ENCODE measurements at regions not wholly inside any gene's neighbourhood (a gene's known extent, or its start where the extent isn't known, plus 50 kb on each side); places are given as distances from the start of the nearest gene placed in this dataset.
"Not testable (repeated sequence)": the region's sequence is repeated elsewhere in the genome, so short reads cannot be mapped to it uniquely, and the experiment has no call there.

DNA sequence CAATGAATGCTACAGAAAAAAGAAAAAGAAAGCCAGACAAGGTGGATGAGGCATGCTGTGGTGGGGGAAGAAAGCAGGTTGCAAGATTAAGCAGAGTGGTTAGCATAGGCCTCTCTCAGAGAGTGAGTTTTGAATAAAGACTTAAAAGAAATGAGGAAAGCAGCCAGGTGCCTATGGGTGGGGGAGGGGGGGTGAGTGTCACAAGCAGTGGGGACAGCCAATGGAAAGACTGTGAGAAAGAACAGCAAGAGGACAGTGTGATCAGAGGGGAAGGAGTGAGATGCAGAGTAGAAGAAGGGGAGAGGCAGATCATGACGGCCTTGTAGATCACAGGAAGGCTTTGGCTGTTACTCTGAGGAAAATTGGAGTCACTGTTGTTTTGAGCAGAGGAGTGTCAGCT, 162.5 kb downstream of the SOX3 start:
- DNase-seq (ENCODE audit: low read depth in 2 of 2), result no peak

DNA sequence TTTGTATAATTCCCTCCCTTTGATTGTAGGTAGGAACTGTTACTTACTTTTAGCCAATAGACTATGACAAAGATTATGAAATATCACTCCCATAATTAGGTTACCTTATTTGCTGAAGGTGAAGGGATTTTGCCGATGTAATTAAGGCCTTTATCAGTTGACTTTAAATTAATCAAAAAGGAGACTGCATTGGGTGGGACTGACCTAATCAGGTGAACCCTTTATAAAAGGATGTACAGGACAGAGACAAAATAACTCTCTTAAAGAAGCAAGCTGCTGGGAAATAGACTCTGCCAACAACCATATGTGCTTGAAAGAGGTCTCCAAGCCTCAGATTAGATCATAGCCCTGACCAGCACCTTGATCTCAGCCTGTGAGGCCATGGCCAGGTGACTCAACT, 167.6 kb downstream of the SOX3 start:
- no peak for DNase-seq (ENCODE audit: low read depth in 2 of 2)

DNA sequence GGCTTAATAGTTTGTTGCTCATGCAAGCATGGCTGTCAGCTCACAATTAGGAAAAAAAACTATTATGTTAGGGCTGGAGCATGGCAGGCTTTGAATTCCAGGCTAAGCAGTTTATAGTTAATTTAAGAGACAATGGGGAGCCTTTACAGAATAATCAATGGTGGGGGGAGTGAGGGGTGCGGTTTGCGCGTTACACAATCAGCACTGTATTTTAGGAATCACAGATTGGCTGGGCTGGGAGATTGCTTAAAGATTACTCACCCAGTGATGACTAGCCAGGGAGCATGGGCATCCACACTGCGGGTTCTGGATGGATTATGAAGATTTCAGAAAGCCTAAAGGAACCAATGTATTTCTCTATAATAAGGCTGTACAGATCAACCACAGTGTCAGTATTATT, 186.6 kb downstream of the SOX3 start:
- DNase-seq (ENCODE audit: low read depth in 2 of 2), result no peak

DNA sequence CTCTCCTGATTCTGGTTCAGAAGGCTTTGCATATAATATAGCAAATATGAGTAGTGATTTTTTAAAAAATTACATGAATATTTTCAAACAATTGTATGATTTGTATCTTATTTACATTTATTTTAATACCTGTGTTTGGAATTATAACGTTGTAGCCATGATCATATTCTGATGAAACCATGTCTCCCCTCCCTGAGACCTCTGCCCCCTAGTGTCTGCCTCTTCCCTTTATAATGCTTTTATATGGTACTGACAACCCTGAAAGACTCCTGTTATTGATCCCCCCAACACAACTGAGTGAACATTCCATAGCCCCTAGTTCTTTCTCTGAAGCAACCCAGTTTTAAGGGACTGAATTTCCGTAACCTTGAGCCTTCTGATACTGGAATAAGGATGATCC, 187.4 kb downstream of the SOX3 start:
- DNase-seq (ENCODE audit: low read depth in 2 of 2), result no peak

DNA sequence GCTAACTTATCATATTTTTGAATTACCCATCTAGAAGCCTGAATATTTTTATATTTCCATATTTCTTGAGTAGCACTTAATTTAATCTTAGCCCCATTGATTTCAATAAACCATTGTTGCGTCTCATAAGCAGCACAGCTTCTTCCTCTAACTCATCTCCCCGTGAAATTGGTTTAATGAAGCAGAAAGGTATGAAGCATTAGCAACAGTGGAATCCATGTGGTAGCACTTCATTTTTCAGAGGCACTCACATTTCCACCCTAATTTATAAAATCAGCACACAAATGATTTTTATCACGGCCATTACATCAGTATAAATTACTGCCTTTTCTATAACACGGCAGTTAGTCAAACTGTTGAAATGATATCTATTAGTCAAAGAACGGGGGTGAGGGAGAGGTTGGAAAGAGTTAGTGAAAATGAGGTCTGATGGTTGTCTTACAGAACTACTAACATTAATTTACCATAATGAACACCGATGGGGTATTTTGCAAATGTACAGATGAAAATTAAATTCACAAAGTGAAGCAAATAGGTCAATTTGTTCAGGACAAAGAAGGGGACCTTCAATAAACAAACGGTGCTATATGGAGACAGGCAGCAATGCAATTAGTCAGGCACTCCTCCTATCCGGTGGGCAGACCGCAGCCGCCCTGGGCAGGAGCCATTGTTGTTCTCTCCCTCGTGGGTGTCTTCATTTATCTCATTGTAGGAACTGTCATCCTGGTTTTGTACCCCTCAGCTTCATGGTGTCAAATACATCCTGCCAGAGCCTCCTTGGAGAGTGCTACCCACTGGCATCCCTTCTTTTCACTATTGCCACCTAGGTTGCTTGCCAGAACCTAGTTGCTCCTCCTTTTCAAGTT, 205.7 kb downstream of the SOX3 start:
- no peak for DNase-seq (ENCODE audit: low read depth in 2 of 2)

DNA sequence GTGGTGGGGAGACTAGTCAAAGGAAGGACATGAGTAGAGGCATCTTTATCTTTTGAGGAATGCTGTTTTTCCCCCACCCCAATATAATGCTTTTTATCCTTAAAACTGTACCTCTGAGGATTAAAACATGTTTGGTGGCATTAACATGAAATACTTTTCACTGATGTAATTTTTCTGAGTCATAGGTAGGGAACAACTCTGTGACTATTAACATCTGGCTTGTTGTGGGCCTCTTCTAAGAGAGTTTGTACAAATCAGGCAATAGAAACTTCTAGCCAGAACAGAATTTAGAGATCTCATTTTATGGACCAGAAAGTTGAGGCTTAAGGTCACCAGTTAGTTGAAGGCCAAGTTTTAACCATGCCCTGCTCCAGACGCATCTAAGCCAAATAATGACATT, 207.6 kb downstream of the SOX3 start:
- DNase-seq (ENCODE audit: low read depth in 2 of 2), result no peak

DNA sequence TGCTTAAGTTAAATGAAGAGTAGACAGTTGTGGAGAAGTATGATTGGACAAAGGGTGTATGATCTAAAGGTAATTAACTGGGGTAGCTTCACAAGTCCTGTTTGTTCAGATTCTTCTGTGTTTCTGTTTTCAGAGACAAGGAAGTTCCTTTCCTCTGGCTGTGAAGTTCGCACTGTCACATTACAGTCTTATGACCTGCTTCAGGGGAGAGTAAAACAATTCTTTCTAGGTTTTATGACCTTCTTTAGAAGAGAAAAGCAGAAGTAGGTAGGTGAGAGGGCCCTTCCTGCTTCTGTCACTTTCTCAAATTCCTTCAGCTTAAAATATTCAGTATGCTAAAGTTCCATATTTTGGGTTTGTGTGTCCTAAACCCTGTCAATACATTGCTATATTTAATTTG, 211.9 kb downstream of the SOX3 start:
- no peak for DNase-seq (ENCODE audit: low read depth in 2 of 2)

DNA sequence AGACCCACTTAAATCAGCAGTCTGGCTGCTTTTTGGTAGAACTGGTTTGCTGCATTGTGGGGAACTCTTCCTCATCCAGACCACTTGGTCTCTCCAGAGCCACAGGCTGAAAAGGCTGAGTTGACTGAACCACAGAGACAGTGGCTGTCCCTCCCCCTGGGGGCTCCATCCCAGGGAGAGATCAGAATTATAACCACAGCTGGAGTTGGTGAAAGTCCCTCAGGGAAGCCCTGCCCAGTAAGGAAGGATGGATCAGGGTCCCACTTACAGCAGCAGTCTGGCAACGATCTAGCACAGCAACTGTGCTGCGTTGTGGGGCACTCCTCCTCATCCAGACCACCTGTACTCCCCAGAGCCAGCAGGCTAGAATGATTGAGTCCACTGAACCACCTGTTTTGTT, 212.7 kb downstream of the SOX3 start:
- no peak for DNase-seq (ENCODE audit: low read depth in 2 of 2)

DNA sequence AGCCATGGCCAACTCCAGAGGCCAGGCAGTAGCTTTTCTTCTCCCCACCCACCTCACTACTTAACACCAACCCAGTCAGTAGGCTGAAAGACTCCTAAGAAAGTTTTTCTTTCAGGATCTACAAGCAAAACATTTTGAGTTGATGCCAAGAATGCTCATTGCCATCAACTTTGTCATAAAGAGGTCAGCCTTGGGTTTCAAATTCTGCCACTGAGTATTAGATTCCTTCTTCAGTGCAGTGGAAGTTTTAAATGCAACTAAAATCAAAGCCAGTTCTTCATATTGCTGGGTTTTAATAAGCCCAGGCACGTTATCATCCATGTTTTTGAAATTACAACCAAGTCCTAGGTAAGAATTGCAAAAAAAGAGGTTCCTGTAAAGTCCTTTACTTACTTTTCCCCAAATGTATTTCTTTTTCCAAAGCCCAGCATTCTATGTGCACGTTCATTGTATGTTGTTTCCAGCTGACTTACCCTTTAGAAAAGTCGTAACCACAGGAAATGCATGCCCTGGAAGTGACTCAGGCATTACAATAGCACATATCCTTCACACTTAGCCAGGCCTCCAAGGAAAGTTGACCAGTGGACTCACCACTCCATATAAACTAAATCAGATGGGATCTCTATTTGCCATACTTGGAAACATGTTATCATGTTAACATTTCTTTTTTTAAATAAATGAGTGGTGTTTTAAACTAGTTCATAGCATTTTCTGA, 229.9 kb downstream of the SOX3 start:
- no peak for DNase-seq (ENCODE audit: low read depth in 2 of 2)

DNA sequence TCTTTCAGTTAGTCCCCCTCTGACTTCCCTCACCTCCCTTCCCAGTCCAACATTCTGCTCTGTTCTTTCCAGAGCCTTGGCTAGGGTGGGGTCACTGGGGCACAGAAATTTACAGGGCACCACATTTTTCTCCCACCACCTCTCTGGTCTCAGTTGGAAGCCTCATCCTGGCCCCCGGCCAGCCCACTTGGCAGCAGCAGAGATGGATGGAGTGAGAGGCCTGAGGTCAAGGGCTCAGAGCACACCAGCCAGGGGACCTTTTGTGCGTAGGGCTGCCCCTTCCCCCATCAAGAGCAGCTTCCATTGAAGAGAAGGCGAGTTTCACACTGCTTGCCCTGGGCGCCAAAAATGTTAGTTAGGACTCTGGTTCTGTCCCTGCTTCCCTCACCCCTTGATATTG, 230.9 kb downstream of the SOX3 start:
- DNase-seq (ENCODE audit: low read depth in 2 of 2), result no peak

DNA sequence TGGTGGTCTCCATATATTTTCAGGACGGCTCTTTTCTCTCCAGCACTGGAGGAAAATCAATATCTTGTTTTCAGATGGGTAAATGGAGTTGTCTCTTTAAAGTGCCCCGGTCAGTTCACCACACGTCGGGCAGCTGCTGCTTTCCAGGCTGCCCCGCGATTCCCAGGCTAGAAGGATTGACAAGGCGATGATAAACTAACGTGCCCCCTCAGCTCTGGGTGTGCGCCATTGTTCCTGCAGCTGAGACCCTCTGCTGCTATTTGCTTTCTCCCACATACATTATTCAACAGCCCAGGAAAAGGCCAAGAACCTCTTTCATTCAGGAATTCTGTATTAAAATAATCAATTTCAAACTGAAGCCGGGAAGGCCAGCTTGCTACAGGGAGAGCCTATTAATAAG, 254.5 kb downstream of the SOX3 start:
- DNase-seq (ENCODE audit: low read depth in 2 of 2), result no peak

DNA sequence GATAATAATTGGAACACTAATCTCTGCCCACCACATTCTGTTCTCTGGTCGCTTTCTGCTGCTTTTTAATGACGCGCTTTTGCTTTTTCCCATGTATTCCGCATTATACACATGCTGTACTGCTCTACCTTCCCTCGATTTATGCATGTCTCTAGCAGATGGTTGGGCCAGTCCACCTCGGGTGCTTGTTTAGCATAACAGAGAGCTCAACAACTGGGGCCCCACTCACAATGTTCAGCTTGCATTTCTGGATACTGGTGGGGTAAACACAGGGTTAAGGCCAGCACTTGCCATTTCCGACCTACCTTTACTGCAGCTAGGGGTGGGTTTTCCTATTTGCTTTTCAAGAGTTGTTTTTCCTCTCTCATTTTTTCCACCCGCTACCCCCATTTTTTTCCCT, 255.8 kb downstream of the SOX3 start:
- no peak for DNase-seq (ENCODE audit: low read depth in 2 of 2)

DNA sequence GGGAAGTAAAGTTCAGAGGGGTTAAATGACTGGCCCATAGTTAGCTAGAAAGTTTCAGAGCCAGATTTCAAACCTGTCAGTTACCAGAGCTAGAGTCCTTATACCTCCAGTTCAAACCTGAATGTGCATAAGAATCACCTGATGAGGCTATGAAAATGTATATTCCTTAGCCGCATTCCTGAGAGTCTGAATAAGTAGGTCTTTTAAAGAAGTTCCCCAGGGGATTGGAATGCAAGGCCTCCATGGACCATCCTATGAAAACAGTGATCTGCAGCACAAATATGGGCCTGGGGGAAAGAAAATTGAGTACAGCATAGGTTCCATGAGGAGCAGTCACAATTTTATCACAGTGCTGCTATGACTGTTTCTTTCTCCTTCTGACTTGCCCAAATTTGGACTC, 263.9 kb upstream of the CXorf66 start:
- DNase-seq (ENCODE audit: low read depth in 2 of 2), result no peak

DNA sequence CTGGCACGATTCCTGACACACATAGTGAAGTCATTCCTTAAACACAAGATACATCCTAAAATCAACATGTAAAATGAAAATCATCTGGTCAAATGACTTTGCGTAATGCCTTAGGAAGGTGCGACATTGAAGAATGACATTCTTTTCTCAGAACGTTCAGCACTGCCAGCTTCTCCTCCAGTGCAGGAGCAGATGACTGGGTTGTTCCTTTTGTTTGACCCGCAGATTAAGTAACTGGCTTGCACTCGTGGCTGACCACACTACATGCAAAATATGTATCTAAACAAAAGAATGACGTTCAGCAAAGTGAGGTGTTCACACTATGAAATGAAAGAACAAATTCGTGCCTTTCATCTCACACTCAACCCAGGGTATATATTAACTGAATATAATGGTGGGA, 260.7 kb upstream of the CXorf66 start:
- not testable (repeated sequence) for DNase-seq (ENCODE audit: low read depth in 2 of 2)

DNA sequence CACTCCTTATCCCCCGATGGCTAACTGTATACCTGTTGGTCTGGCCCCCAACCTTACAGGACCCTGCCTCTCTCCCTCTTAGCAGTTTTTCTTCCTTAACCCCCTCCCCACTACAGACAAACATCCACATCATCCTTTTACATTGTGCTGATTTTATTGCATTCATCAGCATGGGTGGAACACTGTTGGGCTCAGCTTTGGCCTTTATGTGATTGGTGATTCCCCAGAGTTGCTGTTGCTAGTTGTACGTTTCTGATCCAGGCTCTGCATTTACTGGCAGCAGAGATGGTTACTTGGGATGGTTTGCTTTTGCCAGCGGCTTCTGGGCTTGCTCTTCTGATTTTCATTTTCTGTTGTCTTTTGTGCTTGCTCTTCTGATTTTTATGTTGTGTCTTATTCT, 250.6 kb upstream of the CXorf66 start:
- DNase-seq (ENCODE audit: low read depth in 2 of 2), result not testable (repeated sequence)

DNA sequence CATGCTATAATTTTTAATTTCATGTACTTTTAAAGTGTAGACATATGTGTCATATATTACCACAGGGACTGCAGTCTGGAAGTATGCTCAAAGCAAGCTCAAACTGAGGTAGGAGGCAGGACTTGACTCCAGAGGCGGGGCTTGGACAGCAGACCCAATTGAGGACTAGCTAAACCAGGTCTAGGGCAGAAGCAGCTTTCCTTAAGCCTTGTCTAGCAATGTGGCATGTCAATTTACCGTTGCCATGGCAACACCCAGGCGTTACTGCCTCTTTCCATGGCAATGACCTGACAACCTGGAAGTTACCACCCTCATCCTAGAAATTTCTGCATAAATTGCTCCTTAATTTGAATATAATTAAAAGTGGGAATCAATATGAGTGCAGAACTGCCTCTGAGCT, 249.2 kb upstream of the CXorf66 start:
- DNase-seq (ENCODE audit: low read depth in 2 of 2), result not testable (repeated sequence)

DNA sequence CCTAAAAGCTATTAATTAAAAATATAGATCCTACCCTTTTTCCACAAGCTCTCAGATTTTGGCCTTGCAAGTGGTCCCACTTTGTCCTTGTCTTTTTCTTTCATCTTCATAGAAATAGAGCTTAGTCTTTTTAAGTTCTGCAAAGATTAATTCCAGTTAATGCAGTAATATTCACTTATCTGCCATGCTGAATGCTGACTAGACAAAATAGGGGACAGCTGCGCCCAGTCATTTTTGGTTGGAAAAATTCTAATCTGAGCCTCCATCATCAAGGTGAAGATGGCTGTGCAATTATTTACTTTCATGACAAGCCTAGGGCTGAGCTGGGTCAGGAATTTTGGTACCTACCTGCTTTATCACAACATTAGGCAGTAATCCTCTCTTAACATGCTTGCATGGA, 241.3 kb upstream of the CXorf66 start:
- DNase-seq (ENCODE audit: low read depth in 2 of 2), result no peak

DNA sequence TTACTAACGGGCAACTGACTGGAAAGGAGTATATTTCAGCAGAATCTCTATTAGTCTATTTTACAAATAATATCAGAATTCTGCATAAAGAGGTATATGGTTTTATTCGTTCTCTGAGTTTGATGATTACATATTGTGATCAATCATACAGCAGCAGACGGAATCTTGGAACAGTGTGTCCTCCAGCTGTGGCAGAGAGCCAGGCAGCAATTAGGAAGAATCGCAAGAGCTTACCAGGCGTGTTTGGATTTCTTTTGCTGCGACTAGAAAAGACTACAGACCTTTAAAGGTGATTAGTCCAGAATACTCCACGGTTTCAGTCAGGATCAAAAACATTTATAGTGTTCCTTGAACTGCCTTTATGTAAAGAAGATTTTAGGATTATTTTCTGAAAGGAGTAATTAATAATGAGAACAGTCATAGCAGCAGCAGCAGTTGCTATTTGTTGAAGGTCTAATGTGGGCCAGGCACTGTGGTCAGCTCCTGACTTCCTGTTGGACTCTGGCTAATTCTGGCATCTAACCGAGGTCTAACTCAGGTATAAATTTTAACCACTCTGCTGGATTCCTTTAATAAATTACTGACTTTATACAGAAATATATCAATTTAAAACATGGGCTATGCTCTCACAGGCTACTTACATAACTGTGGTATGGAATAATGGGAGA, 225.3 kb upstream of the CXorf66 start:
- no peak for DNase-seq (ENCODE audit: low read depth in 2 of 2)

DNA sequence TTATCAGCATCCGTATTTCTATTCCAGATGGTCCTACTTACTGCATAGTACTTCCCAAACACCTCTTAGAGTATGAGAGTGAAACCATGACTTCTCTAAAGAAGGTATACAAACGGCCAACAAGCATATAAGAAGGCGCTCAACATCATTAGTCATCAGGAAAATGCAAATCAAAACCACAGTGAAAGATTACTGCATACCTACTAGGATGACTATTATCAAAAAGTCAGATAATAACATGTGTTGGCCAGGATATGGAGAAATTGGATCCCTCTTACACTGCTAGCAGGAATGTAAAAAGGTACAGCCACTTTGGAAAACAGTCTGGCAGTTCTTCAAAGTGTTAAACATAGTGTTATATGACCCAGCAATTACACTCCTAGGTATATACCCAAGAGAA, 215.3 kb upstream of the CXorf66 start:
- no peak for DNase-seq (ENCODE audit: low read depth in 2 of 2)

DNA sequence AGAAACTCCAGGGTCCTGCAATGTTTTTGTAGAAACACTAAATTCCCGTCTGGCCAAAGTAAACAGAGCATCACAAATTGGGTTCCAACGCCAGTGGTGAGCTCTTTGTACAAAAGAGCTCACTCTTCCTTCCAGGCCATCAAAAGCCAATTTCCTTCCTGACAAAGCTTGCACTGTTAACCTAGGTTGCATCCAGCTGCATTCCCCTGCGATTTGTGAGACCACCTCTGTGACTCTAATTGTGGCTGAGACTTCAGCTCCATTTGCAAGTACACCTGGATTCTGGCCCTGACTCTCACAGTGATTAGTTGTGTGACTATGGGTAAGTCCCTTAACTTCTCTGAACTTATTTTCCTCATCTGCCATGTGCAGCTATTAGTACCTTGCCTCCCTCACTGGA, 212.5 kb upstream of the CXorf66 start:
- no peak for DNase-seq (ENCODE audit: low read depth in 2 of 2)

DNA sequence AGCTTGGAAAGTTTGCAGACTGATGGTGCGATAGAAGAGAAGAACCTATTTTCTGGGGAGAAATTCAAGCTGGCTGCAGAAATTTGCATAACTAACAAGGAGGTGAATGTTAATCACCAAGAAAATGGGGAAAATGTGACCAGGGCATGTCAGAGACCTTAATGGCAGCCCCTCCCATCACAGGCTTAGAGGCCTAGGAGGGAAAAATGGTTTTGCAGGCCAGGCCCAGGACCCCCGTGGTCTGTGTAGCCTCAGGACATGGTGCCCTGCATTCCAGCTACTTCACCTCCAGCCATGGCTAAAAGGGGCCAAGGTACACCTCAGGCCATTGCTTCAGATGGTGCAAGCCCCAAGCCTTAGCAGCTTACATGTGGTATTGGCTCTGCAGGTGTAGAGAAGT, 207.1 kb upstream of the CXorf66 start:
- DNase-seq (ENCODE audit: low read depth in 2 of 2), result no peak

DNA sequence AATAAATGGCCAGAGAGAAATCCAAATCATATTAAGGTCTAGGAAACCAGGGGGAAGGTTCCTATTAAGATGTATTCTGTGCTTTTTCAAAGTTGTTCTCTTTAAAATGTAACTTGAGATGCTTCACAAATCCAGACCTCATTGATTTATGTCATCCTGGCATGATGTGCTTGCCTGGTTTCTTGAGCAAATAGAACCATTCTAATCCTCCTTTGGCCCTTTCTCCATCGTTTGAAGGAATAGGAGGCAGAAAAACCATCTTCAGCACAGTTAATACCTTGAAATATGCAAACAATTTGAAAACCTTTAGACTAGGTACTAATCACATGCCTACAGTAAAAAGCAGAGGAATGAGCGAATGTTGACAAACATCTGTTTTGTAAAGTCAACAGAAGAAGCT, 202.2 kb upstream of the CXorf66 start:
- DNase-seq (ENCODE audit: low read depth in 2 of 2), result no peak

DNA sequence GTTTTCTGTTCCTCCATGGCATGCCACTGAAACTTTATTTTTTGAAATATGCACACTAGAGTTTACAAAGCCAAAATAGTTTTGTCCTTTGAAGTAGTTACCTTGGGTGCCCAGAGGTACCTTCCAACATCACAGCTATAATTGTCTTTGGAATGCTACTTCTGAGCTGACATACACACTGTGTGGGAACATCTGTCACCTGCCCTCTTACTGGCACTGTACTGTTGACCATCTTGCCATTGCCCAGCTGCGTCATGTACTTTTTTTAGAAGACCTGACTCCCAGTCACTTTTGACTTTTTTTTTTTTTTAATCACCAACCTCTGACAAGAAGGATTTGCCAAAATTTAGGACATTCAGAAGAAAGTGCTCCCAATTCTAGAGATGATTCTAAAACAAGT, 200.5 kb upstream of the CXorf66 start:
- no peak for DNase-seq (ENCODE audit: low read depth in 2 of 2)

Data from stimulated activated CD8-positive, alpha-beta memory T cell treated with anti-CD3 and anti-CD28 coated beads, Interleukin-15, amount 100 ng/mL, for 4 hours (primary cell).